Gastroesophageal sphincter (tissue), 3 donors: ENCODE measurements at regions not wholly inside any gene's neighbourhood (a gene's known extent, or its start where the extent isn't known, plus 50 kb on each side); places are given as distances from the start of the nearest gene placed in this dataset.

ENCODE experiments used
- EP300 ChIP-seq: sonication (generic); formaldehyde crosslinking; IDR thresholded peaks from one replicate; pipeline ENCODE4 v1.6.1; 2017; ENCODE audit warnings: antibody characterized with exemption, mild to moderate bottlenecking
- TF ChIP-seq, protein P1 (sequence below), 4 experiments: fragments of 200-600 bp in 2 of 4; fragments of 450-650 bp in 2 of 4; sonication (generic) in 1 of 4; IDR thresholded peaks; one replicate each; pipeline ENCODE4 v1.5.1; 2017 to 2019; ENCODE audit warnings: antibody characterized with exemption in 4 of 4, mild to moderate bottlenecking in 2 of 4, moderate library complexity in 2 of 4

GRCh38 chr6:81120280-81120679 lies 632.2 kb downstream of the TENT5A start:
- TF ChIP-seq EP300 = no peak
- TF ChIP-seq, protein P1, sequence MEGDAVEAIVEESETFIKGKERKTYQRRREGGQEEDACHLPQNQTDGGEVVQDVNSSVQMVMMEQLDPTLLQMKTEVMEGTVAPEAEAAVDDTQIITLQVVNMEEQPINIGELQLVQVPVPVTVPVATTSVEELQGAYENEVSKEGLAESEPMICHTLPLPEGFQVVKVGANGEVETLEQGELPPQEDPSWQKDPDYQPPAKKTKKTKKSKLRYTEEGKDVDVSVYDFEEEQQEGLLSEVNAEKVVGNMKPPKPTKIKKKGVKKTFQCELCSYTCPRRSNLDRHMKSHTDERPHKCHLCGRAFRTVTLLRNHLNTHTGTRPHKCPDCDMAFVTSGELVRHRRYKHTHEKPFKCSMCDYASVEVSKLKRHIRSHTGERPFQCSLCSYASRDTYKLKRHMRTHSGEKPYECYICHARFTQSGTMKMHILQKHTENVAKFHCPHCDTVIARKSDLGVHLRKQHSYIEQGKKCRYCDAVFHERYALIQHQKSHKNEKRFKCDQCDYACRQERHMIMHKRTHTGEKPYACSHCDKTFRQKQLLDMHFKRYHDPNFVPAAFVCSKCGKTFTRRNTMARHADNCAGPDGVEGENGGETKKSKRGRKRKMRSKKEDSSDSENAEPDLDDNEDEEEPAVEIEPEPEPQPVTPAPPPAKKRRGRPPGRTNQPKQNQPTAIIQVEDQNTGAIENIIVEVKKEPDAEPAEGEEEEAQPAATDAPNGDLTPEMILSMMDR (IDR thresholded peaks at IDR 0.05) = no peak
